ENCODE measurements at regions not wholly inside any gene's neighbourhood (a gene's known extent, or its start where the extent isn't known, plus 50 kb on each side); places are given as distances from the start of the nearest gene placed in this dataset.

DNA sequence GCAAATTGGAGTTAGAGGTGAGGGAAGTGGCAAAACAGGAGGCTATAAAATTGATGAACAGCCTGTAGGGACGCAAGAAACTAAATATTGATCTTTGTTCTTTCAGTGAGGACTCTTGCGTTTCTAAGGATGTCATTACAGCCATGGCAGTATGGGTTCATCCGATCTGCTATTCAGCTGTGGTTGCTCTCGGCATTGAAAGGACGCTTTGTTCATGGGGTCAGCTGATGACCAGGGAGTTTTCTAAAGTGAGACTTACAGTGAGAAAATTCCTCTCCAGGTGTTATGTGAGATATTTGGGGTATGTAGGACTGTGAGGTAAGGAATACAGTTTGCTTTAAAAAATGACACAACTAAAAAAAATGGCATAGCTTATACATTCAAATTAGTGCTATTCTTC is 52.7 kb upstream of the PELI1 start:
- no peaks in the 10 kb centered on the region for H3K36me3 ChIP-seq (ENCODE audit: low read depth)
- DNase-seq (ENCODE audit: low spot score) (no peak), ATAC-seq (ENCODE audit: low read depth) (no peak)
- H3K4me1 ChIP-seq (ENCODE audit: insufficient read depth, poor library complexity, severe bottlenecking), result no peaks in the 10 kb centered on the region
- H3K27ac ChIP-seq (ENCODE audit: poor library complexity, severe bottlenecking), result no peak overlapping the region
- no peaks in the 10 kb centered on the region for H3K9me3 ChIP-seq (ENCODE audit: severe bottlenecking)
- H3K27me3 ChIP-seq (ENCODE audit: insufficient read depth, poor library complexity, severe bottlenecking), result no peaks in the 10 kb centered on the region
- no peak overlapping the region for H3K4me3 ChIP-seq (ENCODE audit: severe bottlenecking)
- TF ChIP-seq, protein P1, sequence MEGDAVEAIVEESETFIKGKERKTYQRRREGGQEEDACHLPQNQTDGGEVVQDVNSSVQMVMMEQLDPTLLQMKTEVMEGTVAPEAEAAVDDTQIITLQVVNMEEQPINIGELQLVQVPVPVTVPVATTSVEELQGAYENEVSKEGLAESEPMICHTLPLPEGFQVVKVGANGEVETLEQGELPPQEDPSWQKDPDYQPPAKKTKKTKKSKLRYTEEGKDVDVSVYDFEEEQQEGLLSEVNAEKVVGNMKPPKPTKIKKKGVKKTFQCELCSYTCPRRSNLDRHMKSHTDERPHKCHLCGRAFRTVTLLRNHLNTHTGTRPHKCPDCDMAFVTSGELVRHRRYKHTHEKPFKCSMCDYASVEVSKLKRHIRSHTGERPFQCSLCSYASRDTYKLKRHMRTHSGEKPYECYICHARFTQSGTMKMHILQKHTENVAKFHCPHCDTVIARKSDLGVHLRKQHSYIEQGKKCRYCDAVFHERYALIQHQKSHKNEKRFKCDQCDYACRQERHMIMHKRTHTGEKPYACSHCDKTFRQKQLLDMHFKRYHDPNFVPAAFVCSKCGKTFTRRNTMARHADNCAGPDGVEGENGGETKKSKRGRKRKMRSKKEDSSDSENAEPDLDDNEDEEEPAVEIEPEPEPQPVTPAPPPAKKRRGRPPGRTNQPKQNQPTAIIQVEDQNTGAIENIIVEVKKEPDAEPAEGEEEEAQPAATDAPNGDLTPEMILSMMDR (IDR thresholded peaks at IDR 0.05; ENCODE audit: poor library complexity, severe bottlenecking), result no peak

DNA sequence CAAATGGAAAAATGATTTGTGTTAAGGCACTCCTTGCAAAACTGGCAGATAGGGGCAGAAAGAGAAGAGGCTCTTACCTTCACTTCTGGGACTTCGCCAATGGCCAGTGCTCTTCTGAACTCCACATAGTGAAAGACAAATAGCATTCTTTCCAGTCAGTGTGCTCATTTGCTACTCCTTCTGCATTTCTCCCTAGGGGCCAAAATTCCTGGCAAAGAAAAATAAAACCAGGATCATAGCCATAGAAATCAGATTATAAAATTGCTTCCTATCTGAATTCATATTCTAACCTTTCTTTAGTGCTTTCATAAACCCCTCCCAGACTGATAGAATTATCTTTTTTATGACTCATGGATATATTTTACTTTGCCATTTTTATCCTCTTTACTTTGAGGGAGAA is 56.9 kb upstream of the PELI1 start:
- Histone ChIP-seq H3K4me1 (ENCODE audit: insufficient read depth, poor library complexity, severe bottlenecking) (peaks cover 12% of the 10 kb centered on the region), H3K9me3 (ENCODE audit: severe bottlenecking) (no peaks in the 10 kb centered on the region), H3K27me3 (ENCODE audit: insufficient read depth, poor library complexity, severe bottlenecking) (no peaks in the 10 kb centered on the region), H3K36me3 (ENCODE audit: low read depth) (no peaks in the 10 kb centered on the region), H3K4me3 (ENCODE audit: severe bottlenecking) (no peak overlapping the region), H3K27ac (ENCODE audit: poor library complexity, severe bottlenecking) (no peak overlapping the region)
- DNase-seq (ENCODE audit: low spot score) (no peak), ATAC-seq (ENCODE audit: low read depth) (no peak)
- TF ChIP-seq, protein P1 (IDR thresholded peaks at IDR 0.05; ENCODE audit: poor library complexity, severe bottlenecking), result no peak

DNA sequence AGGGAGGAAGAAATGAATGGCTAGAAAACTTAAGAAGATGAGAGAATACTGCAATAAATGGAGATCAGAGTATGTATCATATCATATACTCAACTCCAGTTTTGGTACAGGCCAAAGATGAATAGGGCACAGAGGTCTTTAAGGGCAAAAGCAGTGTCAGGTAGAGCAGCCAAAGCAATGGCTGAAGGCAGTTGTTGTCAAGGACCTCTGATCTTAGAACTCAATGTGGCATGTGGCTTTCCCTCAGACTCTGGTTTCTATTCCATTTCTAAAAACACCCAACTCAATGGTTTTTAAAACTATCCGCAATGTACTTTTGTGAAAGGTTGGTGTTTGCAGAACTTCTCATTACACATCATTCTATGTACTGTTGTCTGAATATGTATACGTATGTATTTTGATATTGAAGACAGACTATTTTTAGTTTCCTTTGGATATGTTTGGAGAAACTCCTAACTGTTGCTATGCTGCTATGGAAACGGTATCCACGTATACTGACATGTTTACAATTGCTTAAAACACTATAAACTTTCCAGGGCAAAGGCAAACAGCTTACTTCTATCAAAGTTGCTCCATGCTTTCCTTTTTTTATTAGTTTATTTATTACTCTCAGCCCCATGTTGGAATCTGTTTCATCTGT is 58.1 kb upstream of the PELI1 start:
- ATAC-seq (ENCODE audit: low read depth), result no peak
- no peak for DNase-seq (ENCODE audit: low spot score)
- Histone ChIP-seq H3K4me1 (ENCODE audit: insufficient read depth, poor library complexity, severe bottlenecking) (peaks cover 12% of the 10 kb centered on the region), H3K9me3 (ENCODE audit: severe bottlenecking) (no peaks in the 10 kb centered on the region), H3K4me3 (ENCODE audit: severe bottlenecking) (no peak overlapping the region), H3K27me3 (ENCODE audit: insufficient read depth, poor library complexity, severe bottlenecking) (no peaks in the 10 kb centered on the region), H3K36me3 (ENCODE audit: low read depth) (no peaks in the 10 kb centered on the region), H3K27ac (ENCODE audit: poor library complexity, severe bottlenecking) (no peak overlapping the region)
- TF ChIP-seq, protein P1 (IDR thresholded peaks at IDR 0.05; ENCODE audit: poor library complexity, severe bottlenecking), result no peak

DNA sequence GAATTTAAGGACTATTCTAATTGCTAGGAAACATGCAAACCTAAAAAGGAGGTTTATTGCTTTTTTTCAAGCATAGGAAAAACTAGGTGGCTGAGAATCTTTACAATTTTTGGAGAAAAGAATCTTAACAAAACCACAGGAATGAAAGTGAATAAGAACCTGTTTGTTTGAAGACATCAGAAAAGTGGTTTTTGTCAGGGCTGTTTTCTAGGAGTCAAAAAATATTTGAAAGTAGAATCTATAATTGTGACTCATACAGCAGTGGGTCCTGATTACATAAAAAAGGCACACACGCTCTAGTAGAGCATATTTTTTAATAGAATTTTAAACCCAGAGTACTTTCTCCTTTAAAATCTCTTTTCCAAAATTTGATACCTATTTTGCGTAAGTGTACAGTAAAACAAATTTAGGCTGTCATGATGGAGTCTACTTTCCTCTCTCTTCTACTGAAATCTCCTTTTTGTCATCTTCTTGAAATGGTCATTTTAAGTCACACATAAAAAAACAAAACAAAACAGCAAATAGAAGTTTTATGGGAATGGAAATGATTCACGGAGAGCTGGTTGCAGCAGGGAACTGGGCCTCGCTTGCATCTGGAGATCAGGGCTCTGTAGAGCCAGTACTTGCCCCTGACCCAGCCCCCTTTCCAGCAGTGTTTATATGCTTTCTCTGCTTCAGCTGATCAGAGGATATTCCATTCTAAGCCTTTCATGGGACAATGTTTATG is 59.1 kb upstream of the PELI1 start:
- Histone ChIP-seq H3K27me3 (ENCODE audit: insufficient read depth, poor library complexity, severe bottlenecking) (no peaks in the 10 kb centered on the region), H3K27ac (ENCODE audit: poor library complexity, severe bottlenecking) (peak overlapping the region; percentile 17), H3K4me1 (ENCODE audit: insufficient read depth, poor library complexity, severe bottlenecking) (peaks cover 12% of the 10 kb centered on the region), H3K4me3 (ENCODE audit: severe bottlenecking) (no peak overlapping the region), H3K36me3 (ENCODE audit: low read depth) (no peaks in the 10 kb centered on the region), H3K9me3 (ENCODE audit: severe bottlenecking) (no peaks in the 10 kb centered on the region)
- DNase-seq (ENCODE audit: low spot score) (no peak), ATAC-seq (ENCODE audit: low read depth) (peak; percentile 36; the same call in 1 of the 3 replicates)
- TF ChIP-seq, protein P1 (IDR thresholded peaks at IDR 0.05; ENCODE audit: poor library complexity, severe bottlenecking), result no peak
